ENCODE measurements at regions not wholly inside any gene's neighbourhood (a gene's known extent, or its start where the extent isn't known, plus 50 kb on each side); places are given as distances from the start of the nearest gene placed in this dataset.

- TF ChIP-seq, protein P1, sequence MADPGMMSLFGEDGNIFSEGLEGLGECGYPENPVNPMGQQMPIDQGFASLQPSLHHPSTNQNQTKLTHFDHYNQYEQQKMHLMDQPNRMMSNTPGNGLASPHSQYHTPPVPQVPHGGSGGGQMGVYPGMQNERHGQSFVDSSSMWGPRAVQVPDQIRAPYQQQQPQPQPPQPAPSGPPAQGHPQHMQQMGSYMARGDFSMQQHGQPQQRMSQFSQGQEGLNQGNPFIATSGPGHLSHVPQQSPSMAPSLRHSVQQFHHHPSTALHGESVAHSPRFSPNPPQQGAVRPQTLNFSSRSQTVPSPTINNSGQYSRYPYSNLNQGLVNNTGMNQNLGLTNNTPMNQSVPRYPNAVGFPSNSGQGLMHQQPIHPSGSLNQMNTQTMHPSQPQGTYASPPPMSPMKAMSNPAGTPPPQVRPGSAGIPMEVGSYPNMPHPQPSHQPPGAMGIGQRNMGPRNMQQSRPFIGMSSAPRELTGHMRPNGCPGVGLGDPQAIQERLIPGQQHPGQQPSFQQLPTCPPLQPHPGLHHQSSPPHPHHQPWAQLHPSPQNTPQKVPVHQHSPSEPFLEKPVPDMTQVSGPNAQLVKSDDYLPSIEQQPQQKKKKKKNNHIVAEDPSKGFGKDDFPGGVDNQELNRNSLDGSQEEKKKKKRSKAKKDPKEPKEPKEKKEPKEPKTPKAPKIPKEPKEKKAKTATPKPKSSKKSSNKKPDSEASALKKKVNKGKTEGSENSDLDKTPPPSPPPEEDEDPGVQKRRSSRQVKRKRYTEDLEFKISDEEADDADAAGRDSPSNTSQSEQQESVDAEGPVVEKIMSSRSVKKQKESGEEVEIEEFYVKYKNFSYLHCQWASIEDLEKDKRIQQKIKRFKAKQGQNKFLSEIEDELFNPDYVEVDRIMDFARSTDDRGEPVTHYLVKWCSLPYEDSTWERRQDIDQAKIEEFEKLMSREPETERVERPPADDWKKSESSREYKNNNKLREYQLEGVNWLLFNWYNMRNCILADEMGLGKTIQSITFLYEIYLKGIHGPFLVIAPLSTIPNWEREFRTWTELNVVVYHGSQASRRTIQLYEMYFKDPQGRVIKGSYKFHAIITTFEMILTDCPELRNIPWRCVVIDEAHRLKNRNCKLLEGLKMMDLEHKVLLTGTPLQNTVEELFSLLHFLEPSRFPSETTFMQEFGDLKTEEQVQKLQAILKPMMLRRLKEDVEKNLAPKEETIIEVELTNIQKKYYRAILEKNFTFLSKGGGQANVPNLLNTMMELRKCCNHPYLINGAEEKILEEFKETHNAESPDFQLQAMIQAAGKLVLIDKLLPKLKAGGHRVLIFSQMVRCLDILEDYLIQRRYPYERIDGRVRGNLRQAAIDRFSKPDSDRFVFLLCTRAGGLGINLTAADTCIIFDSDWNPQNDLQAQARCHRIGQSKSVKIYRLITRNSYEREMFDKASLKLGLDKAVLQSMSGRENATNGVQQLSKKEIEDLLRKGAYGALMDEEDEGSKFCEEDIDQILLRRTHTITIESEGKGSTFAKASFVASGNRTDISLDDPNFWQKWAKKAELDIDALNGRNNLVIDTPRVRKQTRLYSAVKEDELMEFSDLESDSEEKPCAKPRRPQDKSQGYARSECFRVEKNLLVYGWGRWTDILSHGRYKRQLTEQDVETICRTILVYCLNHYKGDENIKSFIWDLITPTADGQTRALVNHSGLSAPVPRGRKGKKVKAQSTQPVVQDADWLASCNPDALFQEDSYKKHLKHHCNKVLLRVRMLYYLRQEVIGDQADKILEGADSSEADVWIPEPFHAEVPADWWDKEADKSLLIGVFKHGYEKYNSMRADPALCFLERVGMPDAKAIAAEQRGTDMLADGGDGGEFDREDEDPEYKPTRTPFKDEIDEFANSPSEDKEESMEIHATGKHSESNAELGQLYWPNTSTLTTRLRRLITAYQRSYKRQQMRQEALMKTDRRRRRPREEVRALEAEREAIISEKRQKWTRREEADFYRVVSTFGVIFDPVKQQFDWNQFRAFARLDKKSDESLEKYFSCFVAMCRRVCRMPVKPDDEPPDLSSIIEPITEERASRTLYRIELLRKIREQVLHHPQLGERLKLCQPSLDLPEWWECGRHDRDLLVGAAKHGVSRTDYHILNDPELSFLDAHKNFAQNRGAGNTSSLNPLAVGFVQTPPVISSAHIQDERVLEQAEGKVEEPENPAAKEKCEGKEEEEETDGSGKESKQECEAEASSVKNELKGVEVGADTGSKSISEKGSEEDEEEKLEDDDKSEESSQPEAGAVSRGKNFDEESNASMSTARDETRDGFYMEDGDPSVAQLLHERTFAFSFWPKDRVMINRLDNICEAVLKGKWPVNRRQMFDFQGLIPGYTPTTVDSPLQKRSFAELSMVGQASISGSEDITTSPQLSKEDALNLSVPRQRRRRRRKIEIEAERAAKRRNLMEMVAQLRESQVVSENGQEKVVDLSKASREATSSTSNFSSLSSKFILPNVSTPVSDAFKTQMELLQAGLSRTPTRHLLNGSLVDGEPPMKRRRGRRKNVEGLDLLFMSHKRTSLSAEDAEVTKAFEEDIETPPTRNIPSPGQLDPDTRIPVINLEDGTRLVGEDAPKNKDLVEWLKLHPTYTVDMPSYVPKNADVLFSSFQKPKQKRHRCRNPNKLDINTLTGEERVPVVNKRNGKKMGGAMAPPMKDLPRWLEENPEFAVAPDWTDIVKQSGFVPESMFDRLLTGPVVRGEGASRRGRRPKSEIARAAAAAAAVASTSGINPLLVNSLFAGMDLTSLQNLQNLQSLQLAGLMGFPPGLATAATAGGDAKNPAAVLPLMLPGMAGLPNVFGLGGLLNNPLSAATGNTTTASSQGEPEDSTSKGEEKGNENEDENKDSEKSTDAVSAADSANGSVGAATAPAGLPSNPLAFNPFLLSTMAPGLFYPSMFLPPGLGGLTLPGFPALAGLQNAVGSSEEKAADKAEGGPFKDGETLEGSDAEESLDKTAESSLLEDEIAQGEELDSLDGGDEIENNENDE (IDR thresholded peaks at IDR 0.05; ENCODE audit: insufficient replicate concordance, low read length), result no peak
- no peak for TF ChIP-seq SIN3A (conservative IDR thresholded peaks at IDR 0.05 in 1 of 2, IDR thresholded peaks at IDR 0.05 in 1 of 2; ENCODE audit: low read depth in 1 of 2, low read length in 2 of 2)
- TF ChIP-seq CEBPB (IDR thresholded peaks at IDR 0.05; ENCODE audit: low read depth, low read length), result no peak
- no peak for TF ChIP-seq POU5F1 (IDR thresholded peaks at IDR 0.05; ENCODE audit: low read depth, low read length)
Measured at GRCh38 chr20:39145921-39146320, 183.8 kb downstream of the DHX35 start (continued).
